HEK293T (cell line): ENCODE measurements at regions not wholly inside any gene's neighbourhood (a gene's known extent, or its start where the extent isn't known, plus 50 kb on each side); places are given as distances from the start of the nearest gene placed in this dataset.

Source experiments
- ARNT ChIP-seq: fragments of 450-650 bp; IDR thresholded peaks from 2 replicates; pipeline ENCODE4 v1.6.1; 2017; ENCODE audit warnings: mild to moderate bottlenecking
- BHLHE40 ChIP-seq: fragments of 450-650 bp; IDR thresholded peaks from 2 replicates; pipeline ENCODE4 v1.6.1; 2016; ENCODE audit warnings: mild to moderate bottlenecking, moderate library complexity, borderline replicate concordance
- CTBP1 ChIP-seq: fragments of 450-650 bp; IDR thresholded peaks from 2 replicates; pipeline ENCODE4 v1.6.1; 2016; ENCODE audit warnings: borderline replicate concordance
- ELF4 ChIP-seq: fragments of 450-650 bp; IDR thresholded peaks from 2 replicates; pipeline ENCODE4 v1.6.1; 2017; ENCODE audit warnings: antibody characterized with exemption
- FOXA1 ChIP-seq: fragments of 450-650 bp; IDR thresholded peaks from 2 replicates; pipeline ENCODE4 v1.6.1; 2016; ENCODE audit warnings: mild to moderate bottlenecking
- FOXK2 ChIP-seq: fragments of 450-650 bp; IDR thresholded peaks from 2 replicates; pipeline ENCODE4 v1.6.1; 2016; ENCODE audit warnings: mild to moderate bottlenecking
- FOXM1 ChIP-seq: fragments of 450-650 bp; IDR thresholded peaks from 2 replicates; pipeline ENCODE4 v1.6.1; 2017; ENCODE audit warnings: mild to moderate bottlenecking, borderline replicate concordance
- HDGF ChIP-seq: fragments of 450-650 bp; IDR thresholded peaks from 2 replicates; pipeline ENCODE4 v1.6.1; 2017; ENCODE audit warnings: antibody characterized with exemption, borderline replicate concordance
- NFRKB ChIP-seq: fragments of 450-650 bp; IDR thresholded peaks from 2 replicates; pipeline ENCODE4 v1.6.1; 2016; ENCODE audit warnings: mild to moderate bottlenecking, moderate library complexity
- SP1 ChIP-seq: fragments of 450-650 bp; IDR thresholded peaks from 2 replicates; pipeline ENCODE4 v1.6.1; 2017
- SUZ12 ChIP-seq: fragments of 450-650 bp; IDR thresholded peaks from 2 replicates; pipeline ENCODE4 v1.6.1; 2016; ENCODE audit warnings: mild to moderate bottlenecking
- TARDBP ChIP-seq: fragments of 450-650 bp; IDR thresholded peaks from 2 replicates; pipeline ENCODE4 v1.6.1; 2016

GRCh38 chr2:162994718-162995117, 156.2 kb upstream of the KCNH7 start:
- TF ChIP-seq SUZ12 (no peak), FOXA1 (no peak), FOXM1 (no peak), SP1 (no peak), BHLHE40 (no peak), TARDBP (no peak), CTBP1 (no peak), NFRKB (no peak), HDGF (no peak), ARNT (no peak), ELF4 (no peak), FOXK2 (no peak)
